ENCODE measurements at regions not wholly inside any gene's neighbourhood (a gene's known extent, or its start where the extent isn't known, plus 50 kb on each side); places are given as distances from the start of the nearest gene placed in this dataset.
"Not testable (repeated sequence)": the region's sequence is repeated elsewhere in the genome, so short reads cannot be mapped to it uniquely, and the experiment has no call there.

- no peak for DNase-seq (ENCODE audit: low read depth)
These were observed 56.3 kb upstream of the ZNF92 start for GRCh38 chr7:65317372-65317771.

DNA sequence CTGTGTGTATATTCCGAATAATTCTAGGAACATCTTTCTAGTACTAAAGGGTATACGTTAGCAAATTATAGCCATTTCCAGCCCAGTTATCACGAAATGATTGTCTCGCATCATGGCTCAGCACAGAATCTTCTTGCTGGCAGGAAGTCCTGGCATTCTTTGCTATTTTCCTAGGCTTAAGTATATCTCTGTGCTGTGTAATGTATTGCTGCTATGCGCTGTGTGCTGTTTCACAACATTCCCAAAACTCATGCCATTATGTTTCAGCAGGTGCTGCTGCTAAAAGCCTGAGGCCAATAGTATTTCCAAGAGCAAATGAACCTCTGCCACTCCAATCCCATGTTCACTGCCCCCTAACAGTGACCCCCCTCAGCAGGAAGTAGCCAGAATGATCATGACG, 62.9 kb upstream of the ZNF92 start:
- no peak for DNase-seq (ENCODE audit: low read depth)

DNA sequence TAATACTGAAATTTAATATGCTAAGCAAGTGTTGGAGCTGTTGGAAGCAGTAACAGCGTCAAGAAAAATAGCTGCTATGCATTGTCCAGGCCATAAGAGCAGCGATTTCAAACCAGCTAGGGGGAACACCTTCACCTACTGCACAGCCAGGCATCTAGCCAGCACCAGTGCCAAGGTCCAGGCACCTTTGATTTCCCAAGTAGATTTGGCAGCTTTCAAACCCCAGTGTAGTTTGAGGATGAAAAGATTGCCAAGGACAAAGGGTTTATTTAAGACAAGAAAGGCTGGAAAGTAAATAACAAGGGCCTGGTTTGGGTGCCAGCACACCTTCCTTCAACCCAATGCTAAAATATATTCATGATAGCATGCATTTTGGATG, 65.4 kb upstream of the ZNF92 start:
- DNase-seq (ENCODE audit: low read depth), result no peak

- peak; percentile 60 for DNase-seq (ENCODE audit: low read depth)
These were observed 65.9 kb upstream of the ZNF92 start for GRCh38 chr7:65307651-65308299.

DNA sequence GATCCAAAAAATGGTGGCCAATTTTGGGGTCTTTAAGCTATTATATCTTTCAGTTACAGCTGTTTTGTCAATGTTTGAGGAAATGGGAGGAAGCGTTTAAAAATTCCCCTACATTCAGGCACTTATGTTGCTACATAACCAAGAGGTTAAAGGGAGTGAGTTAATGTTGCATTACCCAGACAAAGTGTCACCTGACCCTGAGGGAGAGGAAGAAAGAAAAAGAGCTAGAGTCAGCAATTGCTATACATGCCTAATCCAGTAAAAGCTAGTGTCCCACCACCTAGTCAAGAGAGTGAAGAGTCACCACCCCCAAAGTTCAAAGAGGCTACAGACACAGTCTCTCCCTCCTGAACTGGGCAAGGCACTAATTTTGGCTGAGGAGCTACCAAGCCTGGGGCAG, 69.5 kb upstream of the ZNF92 start:
- DNase-seq (ENCODE audit: low read depth), result no peak

- DNase-seq (ENCODE audit: low read depth), result no peak
These were observed 70.8 kb upstream of the ZNF92 start for GRCh38 chr7:65302883-65303282.

- no peak for DNase-seq (ENCODE audit: low read depth)
These were observed 72.6 kb upstream of the ZNF92 start for GRCh38 chr7:65301007-65301406.

DNA sequence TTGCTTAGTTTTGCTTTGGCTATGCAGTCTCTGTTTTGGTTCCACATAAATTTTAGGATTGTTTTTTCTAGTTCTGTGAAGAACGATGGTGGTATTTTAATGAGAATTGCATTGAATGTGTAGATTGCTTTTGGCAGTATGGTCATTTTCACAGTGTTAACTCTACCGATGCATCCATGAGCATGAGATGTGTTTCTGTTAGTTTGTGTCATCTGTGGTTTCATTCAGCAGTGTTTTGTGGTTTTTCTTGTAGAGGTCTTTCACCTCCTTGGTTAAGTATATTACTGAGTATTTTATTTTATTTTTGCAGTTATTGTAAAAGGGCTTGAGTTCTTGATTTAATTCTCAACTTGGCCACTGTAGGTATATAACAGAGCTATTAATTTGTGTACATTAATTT, 78.2 kb upstream of the ZNF92 start:
- DNase-seq (ENCODE audit: low read depth), result no peak

GRCh38 chr7:65290340-65290739, 83.3 kb upstream of the ZNF92 start:
- DNase-seq (ENCODE audit: low read depth), result not testable (repeated sequence)

DNA sequence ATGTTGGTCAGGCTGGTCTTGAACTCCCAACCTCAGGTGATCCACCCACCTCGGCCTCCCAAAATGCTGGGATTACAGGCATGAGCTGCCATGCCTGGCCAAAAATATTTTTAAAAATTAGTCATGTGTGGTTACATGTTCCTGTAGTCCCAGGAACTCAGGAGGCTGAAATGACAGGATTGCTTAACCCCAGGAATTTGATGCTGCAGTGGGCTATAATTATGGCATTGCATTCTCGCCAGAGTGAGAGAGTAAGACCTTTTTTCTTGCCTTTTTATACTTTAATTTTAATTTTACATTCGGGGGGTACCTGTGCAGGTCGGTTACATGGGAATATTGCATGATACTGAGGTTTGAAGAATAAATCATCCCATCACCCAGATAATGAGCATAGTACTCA, 86.6 kb upstream of the ZNF92 start:
- no peak for DNase-seq (ENCODE audit: low read depth)

DNA sequence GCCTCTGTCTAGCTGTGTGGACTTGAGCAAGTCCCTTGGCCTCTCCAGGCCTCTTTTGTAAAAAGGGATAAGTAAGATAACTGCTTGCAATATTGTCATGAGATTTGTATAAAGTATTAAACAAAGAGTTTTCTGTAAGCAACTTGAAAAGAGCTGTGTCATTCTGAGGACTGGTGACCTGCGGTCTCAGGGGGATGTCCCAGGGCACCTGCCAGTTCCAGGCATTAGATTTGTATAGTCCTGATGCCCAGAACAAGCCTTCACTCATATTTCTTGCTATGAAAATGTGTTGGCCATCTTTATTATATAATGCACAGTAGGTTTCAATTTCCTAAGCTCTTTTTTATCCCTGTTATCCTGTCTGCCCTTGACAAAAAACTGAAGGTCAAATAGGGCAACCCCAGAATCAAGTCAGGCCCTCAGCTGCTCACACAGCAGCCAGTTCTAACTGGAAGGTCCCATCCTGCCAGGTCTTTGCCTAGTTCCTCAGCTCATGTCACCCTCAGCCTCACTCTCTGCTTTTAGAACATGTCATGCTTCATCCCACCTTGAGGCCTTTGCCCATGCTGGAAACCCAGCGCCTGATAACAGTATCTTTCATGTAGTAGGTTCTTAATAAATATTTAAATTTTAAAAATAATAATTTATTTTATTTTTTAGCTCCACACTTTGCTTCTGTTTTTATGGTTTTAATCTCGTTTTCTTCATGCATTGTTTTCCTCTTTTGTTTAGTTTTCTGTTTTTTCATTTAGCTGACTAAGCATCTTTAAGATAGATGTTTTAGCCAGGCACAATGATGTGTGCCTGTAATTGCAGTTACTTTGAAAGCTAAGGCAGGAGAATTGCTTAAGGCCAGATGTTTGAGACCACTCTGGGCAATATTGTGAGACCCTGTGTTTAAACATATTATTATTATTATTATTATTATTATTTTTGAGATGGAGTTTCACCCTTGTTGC, 87.5 kb upstream of the ZNF92 start:
- DNase-seq (ENCODE audit: low read depth), result no peak

GRCh38 chr7:65285241-65285640, 88.4 kb upstream of the ZNF92 start:
- not testable (repeated sequence) for DNase-seq (ENCODE audit: low read depth)

- no peak for DNase-seq (ENCODE audit: low read depth)
These were observed 93.9 kb upstream of the ZNF92 start for GRCh38 chr7:65279795-65280194.

DNA sequence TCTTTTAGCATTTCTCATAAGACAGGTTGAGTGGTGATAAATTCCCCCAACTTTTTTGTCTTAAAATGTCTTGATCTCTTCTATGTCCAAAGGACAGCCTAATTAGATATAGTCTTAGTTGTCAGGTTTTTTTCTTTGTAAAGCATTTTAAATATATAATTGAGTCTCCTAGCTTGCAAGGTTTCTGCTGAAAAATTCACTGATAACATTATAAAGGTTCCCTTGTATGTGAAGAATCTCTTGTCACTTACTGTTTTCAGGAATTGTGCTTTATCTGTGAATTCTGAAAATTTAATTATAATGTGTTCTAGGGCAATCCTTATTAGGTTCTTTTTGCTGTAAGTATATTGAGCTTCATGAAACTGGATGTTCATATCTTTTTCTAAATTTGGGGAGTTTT, 96.8 kb upstream of the ZNF92 start:
- DNase-seq (ENCODE audit: low read depth), result no peak

GRCh38 chr7:65271502-65271901, 102.2 kb upstream of the ZNF92 start:
- DNase-seq (ENCODE audit: low read depth), result not testable (repeated sequence)

GRCh38 chr7:65269150-65269856, 104.4 kb upstream of the ZNF92 start:
- peak; percentile 52 for DNase-seq (ENCODE audit: low read depth)

- no peak for DNase-seq (ENCODE audit: low read depth)
These were observed 104.9 kb upstream of the ZNF92 start for GRCh38 chr7:65268782-65269149.

GRCh38 chr7:65265933-65266519, 107.6 kb upstream of the ZNF92 start:
- DNase-seq (ENCODE audit: low read depth), result no peak

- DNase-seq (ENCODE audit: low read depth), result no peak
These were observed 109.4 kb upstream of the ZNF92 start for GRCh38 chr7:65264258-65264657.

- not testable (repeated sequence) for DNase-seq (ENCODE audit: low read depth)
These were observed 113.0 kb upstream of the ZNF92 start for GRCh38 chr7:65260673-65261072.

DNA sequence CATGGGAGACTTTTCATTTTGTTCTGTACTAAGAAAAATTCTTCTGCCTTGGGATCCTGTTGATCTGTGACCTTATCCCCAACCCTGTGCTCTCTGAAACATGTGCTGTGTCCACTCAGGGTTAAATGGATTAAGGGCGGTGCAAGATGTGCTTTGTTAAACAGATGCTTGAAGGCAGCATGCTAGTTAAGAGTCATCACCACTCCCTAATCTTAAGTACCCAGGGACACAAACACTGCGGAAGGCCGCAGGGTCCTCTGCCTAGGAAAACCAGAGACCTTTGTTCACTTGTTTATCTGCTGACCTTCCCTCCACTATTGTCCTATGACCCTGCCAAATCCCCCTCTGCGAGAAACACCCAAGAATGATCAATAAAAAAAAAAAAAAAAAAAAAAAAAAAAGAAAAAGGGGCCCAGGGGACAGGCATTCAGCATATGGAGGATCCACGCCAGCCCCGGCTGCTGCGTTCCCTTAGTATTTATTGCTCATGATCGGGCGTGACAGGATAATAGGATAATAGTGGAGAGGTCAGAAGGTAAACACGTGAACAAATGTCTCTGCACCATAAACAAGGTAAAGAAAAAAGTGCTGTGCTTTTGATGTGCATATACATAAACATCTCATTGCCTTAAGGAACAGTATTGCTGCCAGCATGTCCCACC, 113.7 kb upstream of the ZNF92 start:
- not testable (repeated sequence) for DNase-seq (ENCODE audit: low read depth)

DNA sequence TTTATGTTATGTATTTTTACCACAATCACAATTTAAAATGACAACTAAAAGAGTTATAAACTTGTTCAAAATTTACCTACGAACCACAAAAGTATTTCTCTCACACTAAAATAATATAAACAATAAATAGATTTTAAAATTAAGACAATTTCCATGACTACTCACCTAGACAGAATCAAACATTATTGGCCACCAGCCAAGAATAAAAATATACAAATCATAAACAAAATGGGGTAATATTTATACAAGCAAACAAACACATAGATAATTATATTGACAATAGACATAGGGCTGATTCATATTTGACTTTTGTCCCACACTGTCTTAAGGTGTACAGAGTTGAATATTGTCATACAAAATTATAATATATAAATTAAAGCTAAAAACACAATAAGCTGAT, 119.6 kb upstream of the ZNF92 start:
- DNase-seq (ENCODE audit: low read depth), result no peak
